ENCODE measurements at regions not wholly inside any gene's neighbourhood (a gene's known extent, or its start where the extent isn't known, plus 50 kb on each side); places are given as distances from the start of the nearest gene placed in this dataset.
"Not testable (repeated sequence)": the region's sequence is repeated elsewhere in the genome, so short reads cannot be mapped to it uniquely, and the experiment has no call there.

DNA sequence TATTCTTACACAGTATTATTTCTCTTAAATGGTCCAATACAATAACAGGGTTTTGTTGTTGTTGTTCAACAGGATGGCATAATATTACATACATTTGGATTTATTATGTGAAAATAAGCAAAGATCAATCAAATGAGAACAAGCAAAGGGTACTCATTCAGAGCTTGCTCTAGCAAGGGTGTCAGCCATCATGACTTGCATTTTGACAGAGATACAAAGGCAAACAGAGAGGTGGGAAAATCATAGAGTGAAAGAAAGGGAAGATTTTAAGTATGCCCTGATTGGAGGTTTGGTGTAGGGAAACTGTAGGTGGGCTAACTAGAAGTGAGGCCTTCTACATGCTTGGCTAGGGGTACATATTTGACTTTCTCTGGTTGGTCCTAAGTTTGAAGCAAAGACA lies 109.1 kb upstream of the BCHE start:
- H3K36me3 ChIP-seq (ENCODE audit: control insufficient read depth in 1 of 2, insufficient read depth in 2 of 2, low read length in 2 of 2): no peaks in the 10 kb centered on the region
- H3K27ac ChIP-seq (ENCODE audit: low read length): no peak overlapping the region
- H3K4me1 ChIP-seq (ENCODE audit: control insufficient read depth in 1 of 2, insufficient read depth in 2 of 2, low read length in 2 of 2): no peaks in the 10 kb centered on the region
- H3K27me3 ChIP-seq (ENCODE audit: low read depth, low read length): no peaks in the 10 kb centered on the region
- H3K9me3 ChIP-seq (ENCODE audit: control insufficient read depth in 1 of 2, low read length in 2 of 2): no peaks in the 10 kb centered on the region
- H3K4me3 ChIP-seq (ENCODE audit: low read depth in 1 of 2, low read length in 2 of 2): no peak overlapping the region

DNA sequence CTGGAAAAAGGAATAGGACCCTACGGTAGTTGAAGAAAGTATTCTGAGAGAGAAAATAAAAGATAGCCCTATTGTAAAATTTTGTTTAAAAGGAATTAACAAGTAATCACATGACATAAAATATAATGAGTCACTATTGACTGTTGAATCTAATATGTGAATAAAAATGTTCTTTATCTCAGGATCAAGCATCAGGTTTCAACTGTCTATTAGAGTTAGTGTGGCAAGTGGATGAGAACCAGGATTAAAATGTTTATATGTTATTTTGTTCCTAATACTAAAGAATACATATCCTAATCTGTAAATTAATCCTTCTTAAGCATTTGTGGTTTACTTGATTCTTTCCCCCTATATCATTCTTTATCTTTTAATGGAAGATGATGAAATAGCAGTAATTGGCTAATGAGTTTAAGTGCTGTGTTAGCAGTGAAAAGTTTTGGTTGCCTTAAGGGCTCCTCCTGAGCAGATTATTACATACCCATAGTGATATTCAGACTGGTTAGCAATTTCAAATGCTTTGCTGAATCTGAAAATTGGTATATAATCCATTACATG lies 101.8 kb upstream of the BCHE start:
- no peaks in the 10 kb centered on the region for H3K4me1 ChIP-seq (ENCODE audit: control insufficient read depth in 1 of 2, insufficient read depth in 2 of 2, low read length in 2 of 2)
- H3K27me3 ChIP-seq (ENCODE audit: low read depth, low read length): no peaks in the 10 kb centered on the region
- no peak overlapping the region for H3K4me3 ChIP-seq (ENCODE audit: low read depth in 1 of 2, low read length in 2 of 2)
- H3K9me3 ChIP-seq (ENCODE audit: control insufficient read depth in 1 of 2, low read length in 2 of 2): no peaks in the 10 kb centered on the region
- no peak overlapping the region for H3K27ac ChIP-seq (ENCODE audit: low read length)
- H3K36me3 ChIP-seq (ENCODE audit: control insufficient read depth in 1 of 2, insufficient read depth in 2 of 2, low read length in 2 of 2): no peaks in the 10 kb centered on the region

DNA sequence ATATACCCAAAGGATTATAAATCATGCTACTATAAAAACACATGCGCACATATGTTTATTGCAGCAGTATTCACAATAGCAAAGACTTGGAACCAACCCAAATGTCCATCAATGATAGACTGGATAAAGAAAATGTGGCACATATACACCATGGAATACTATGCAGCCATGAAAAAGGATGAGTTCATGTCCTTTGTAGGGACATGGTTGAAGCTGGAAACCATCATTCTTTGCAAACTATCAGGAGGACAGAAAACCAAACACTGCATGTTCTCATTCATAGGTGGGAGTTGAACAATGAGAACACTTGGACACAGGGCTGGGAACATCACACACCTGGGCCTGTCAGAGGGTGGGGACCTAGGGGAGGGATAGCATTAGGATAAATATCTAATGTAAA lies 98.9 kb upstream of the BCHE start:
- not testable (repeated sequence) for H3K36me3 ChIP-seq (ENCODE audit: control insufficient read depth in 1 of 2, insufficient read depth in 2 of 2, low read length in 2 of 2); H3K4me1 ChIP-seq (ENCODE audit: control insufficient read depth in 1 of 2, insufficient read depth in 2 of 2, low read length in 2 of 2); H3K4me3 ChIP-seq (ENCODE audit: low read depth in 1 of 2, low read length in 2 of 2); H3K27me3 ChIP-seq (ENCODE audit: low read depth, low read length); H3K9me3 ChIP-seq (ENCODE audit: control insufficient read depth in 1 of 2, low read length in 2 of 2); H3K27ac ChIP-seq (ENCODE audit: low read length)

DNA sequence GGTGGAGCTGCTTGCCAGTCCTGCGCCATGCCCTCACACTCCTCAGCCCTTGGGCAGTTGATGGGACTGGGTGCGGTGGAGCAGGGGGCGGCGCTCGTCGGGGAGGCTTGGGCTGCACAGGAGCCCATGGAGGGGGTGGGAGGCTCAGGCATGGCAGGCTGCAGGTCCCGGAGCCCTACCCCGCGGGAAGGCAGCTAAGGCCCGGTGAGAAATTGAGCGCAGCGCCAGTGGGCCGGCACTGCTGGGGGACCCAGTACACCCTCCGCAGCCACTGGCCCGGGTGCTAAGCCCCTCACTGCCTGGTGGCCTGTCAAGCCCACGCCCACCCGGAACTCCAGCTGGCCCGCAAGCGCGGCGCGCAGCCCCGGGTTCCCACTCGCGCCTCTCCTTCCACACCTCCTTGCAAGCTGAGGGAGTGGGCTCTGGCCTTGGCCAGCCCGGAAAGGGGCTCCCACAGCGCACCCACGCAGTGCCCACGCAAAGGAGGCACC lies 87.1 kb upstream of the BCHE start:
- H3K36me3 ChIP-seq (ENCODE audit: control insufficient read depth in 1 of 2, insufficient read depth in 2 of 2, low read length in 2 of 2); H3K4me1 ChIP-seq (ENCODE audit: control insufficient read depth in 1 of 2, insufficient read depth in 2 of 2, low read length in 2 of 2): not testable (repeated sequence)

DNA sequence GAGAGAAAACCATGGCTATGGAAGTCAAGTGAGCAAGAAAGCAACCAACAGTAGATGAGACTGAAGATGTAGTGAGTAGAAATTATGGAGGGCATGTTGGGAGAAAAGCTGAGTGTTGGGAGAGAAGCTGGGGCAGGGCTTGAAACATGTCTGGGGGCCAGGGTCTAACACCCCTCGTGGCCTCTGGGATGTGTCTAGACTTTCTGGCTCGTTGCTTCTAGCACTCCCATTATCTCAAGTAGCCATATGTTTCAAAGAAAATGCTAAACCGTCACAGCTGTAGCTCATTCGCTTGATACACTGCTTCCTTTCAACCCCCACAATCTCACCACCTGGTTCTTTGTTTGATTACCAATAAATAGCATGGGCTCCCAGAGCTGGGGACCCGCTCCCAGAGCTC lies 83.8 kb upstream of the BCHE start:
- no peaks in the 10 kb centered on the region for H3K9me3 ChIP-seq (ENCODE audit: control insufficient read depth in 1 of 2, low read length in 2 of 2)
- H3K36me3 ChIP-seq (ENCODE audit: control insufficient read depth in 1 of 2, insufficient read depth in 2 of 2, low read length in 2 of 2): no peaks in the 10 kb centered on the region
- no peak overlapping the region for H3K27ac ChIP-seq (ENCODE audit: low read length)
- no peaks in the 10 kb centered on the region for H3K4me1 ChIP-seq (ENCODE audit: control insufficient read depth in 1 of 2, insufficient read depth in 2 of 2, low read length in 2 of 2)
- no peak overlapping the region for H3K4me3 ChIP-seq (ENCODE audit: low read depth in 1 of 2, low read length in 2 of 2)
- H3K27me3 ChIP-seq (ENCODE audit: low read depth, low read length): no peaks in the 10 kb centered on the region

More for the DNA sequence above, 87.1 kb upstream of the BCHE start:
- not testable (repeated sequence) for H3K9me3 ChIP-seq (ENCODE audit: control insufficient read depth in 1 of 2, low read length in 2 of 2); H3K4me3 ChIP-seq (ENCODE audit: low read depth in 1 of 2, low read length in 2 of 2); H3K27me3 ChIP-seq (ENCODE audit: low read depth, low read length); H3K27ac ChIP-seq (ENCODE audit: low read length)

DNA sequence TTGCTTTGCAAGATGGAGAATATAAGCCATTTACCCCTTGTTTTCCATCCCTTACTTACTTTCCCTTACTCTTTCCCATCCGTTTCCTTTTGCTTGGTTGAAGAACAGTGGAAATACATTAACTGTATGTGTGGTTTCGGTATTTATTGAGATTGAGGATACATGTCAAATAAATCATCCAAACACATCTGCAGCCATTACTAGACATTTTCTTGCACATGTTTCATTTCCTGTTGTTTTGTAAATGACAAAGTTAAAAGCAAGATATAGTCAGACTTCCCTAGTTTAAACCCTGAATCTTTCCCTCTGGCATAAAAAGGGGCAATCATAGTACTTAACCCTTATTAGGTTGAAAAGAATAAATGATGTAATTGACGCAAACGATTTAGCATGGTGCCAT lies 82.1 kb upstream of the BCHE start:
- Histone ChIP-seq H3K27me3 (ENCODE audit: low read depth, low read length) (no peaks in the 10 kb centered on the region), H3K4me3 (ENCODE audit: low read depth in 1 of 2, low read length in 2 of 2) (no peak overlapping the region), H3K9me3 (ENCODE audit: control insufficient read depth in 1 of 2, low read length in 2 of 2) (peaks cover 0 to 3% of the 10 kb centered on the region in 2 donors), H3K27ac (ENCODE audit: low read length) (no peak overlapping the region), H3K36me3 (ENCODE audit: control insufficient read depth in 1 of 2, insufficient read depth in 2 of 2, low read length in 2 of 2) (no peaks in the 10 kb centered on the region), H3K4me1 (ENCODE audit: control insufficient read depth in 1 of 2, insufficient read depth in 2 of 2, low read length in 2 of 2) (no peaks in the 10 kb centered on the region)

DNA sequence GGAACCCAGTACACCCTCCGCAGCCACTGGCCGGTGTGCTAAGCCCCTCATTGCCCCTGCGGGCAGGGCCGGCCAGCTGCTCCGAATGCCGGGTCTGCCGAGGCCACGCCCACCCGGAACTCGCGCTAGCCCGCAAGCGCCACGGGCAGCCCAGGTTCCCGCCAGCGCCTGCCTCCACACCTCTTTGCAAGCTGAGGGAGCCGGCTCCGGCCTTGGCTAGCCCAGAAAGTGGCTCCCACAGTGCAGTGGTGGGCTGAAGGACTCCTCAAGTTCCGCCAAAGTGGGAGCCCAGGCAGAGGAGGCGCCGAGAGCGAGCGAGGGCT lies 81.4 kb upstream of the BCHE start:
- Histone ChIP-seq H3K9me3 (ENCODE audit: control insufficient read depth in 1 of 2, low read length in 2 of 2) (peaks cover 0 to 3% of the 10 kb centered on the region in 2 donors), H3K27me3 (ENCODE audit: low read depth, low read length) (no peaks in the 10 kb centered on the region), H3K36me3 (ENCODE audit: control insufficient read depth in 1 of 2, insufficient read depth in 2 of 2, low read length in 2 of 2) (no peaks in the 10 kb centered on the region), H3K4me3 (ENCODE audit: low read depth in 1 of 2, low read length in 2 of 2) (no peak overlapping the region), H3K4me1 (ENCODE audit: control insufficient read depth in 1 of 2, insufficient read depth in 2 of 2, low read length in 2 of 2) (no peaks in the 10 kb centered on the region), H3K27ac (ENCODE audit: low read length) (no peak overlapping the region)

DNA sequence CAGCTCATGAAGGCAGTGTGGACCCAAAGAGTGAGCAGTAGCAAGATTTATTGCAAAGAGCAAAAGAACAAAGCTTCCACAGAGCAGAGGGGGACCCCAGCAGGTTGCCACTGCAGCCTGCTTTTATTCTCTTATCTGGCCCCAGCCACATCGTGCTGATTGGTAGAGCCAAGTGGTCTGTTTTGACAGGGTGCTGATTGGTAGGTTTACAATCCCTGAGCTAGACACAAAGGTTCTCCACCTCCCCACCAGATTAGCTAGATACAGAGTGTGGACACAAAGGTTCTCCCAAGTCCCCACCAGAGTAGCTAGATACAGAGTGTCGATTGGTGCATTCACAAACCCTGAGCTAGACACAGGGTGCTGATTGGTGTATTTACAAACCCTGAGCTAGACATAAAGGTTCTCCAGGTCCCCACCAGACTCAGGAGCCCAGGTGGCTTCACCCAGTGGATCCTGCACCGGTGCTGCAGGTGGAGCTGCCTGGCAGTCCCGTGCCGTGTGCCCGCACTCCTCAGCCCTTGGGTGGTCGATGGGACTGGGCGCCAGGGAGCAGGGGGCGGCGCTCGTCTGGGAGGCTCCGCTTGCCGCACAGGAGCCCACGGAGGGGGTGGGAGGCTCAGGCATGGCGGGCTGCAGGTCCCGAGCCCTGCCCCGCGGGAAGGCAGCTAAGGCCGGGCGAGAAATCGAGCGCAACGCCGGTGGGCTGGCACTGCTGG lies 80.9 kb upstream of the BCHE start:
- H3K9me3 ChIP-seq (ENCODE audit: control insufficient read depth in 1 of 2, low read length in 2 of 2); H3K36me3 ChIP-seq (ENCODE audit: control insufficient read depth in 1 of 2, insufficient read depth in 2 of 2, low read length in 2 of 2); H3K4me1 ChIP-seq (ENCODE audit: control insufficient read depth in 1 of 2, insufficient read depth in 2 of 2, low read length in 2 of 2); H3K27me3 ChIP-seq (ENCODE audit: low read depth, low read length); H3K27ac ChIP-seq (ENCODE audit: low read length); H3K4me3 ChIP-seq (ENCODE audit: low read depth in 1 of 2, low read length in 2 of 2): not testable (repeated sequence)

DNA sequence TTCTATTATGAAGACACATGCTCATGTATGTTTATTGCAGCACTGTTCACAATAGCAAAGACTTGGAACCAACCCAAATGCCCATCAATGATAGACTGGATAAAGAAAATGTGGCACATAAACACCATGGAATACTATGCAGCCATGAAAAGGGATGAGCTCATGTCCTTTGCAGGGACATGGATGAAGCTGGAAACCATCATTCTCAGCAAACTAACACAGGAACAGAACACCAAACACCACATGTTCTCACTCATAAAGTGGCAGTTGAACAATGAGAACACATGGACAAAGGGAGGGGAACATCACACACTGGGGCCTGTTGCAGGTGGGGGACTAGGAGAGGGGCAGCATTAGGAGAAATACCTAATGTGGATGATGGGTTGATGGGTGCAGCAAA lies 77.9 kb upstream of the BCHE start:
- H3K4me1 ChIP-seq (ENCODE audit: control insufficient read depth in 1 of 2, insufficient read depth in 2 of 2, low read length in 2 of 2); H3K27me3 ChIP-seq (ENCODE audit: low read depth, low read length); H3K27ac ChIP-seq (ENCODE audit: low read length); H3K36me3 ChIP-seq (ENCODE audit: control insufficient read depth in 1 of 2, insufficient read depth in 2 of 2, low read length in 2 of 2); H3K9me3 ChIP-seq (ENCODE audit: control insufficient read depth in 1 of 2, low read length in 2 of 2); H3K4me3 ChIP-seq (ENCODE audit: low read depth in 1 of 2, low read length in 2 of 2): not testable (repeated sequence)

DNA sequence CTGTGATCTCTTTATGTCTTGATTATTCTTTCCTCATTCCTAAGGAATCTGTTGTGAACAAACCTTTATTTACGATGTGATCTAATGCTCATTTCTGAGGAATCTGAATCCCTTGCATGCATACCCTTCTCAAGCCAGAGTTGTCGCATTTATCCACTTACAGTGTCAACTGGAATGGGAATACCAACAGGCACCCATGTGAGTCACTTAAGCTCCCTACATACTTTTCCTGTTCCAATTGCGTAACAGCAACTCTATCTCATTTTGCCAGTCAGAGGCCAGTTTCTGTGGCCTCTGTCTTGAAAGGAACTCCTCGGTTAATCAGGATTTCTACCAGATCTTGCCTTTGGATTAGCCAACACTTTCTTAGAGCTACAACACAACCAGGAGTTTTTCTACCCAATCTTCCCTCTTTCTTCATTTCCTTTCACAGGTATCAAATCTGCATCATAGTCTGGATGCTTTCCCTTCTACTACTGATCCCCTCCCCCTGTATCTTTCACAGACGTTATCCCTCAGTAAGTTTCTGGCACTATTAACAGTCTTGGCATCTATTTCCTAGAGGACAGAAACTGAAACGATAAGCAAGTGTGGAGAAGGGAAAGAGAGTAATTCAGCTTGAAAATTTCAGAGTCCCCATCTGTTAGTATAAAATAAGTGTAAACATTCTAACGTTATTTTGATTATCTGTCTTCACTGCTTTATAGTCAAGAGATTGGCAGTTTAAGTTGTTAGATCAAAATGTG lies 66.8 kb upstream of the BCHE start:
- H3K4me1 ChIP-seq (ENCODE audit: control insufficient read depth in 1 of 2, insufficient read depth in 2 of 2, low read length in 2 of 2): no peaks in the 10 kb centered on the region
- H3K27me3 ChIP-seq (ENCODE audit: low read depth, low read length): no peaks in the 10 kb centered on the region
- no peak overlapping the region for H3K4me3 ChIP-seq (ENCODE audit: low read depth in 1 of 2, low read length in 2 of 2)
- no peaks in the 10 kb centered on the region for H3K36me3 ChIP-seq (ENCODE audit: control insufficient read depth in 1 of 2, insufficient read depth in 2 of 2, low read length in 2 of 2)
- no peak overlapping the region for H3K27ac ChIP-seq (ENCODE audit: low read length)
- no peaks in the 10 kb centered on the region for H3K9me3 ChIP-seq (ENCODE audit: control insufficient read depth in 1 of 2, low read length in 2 of 2)

DNA sequence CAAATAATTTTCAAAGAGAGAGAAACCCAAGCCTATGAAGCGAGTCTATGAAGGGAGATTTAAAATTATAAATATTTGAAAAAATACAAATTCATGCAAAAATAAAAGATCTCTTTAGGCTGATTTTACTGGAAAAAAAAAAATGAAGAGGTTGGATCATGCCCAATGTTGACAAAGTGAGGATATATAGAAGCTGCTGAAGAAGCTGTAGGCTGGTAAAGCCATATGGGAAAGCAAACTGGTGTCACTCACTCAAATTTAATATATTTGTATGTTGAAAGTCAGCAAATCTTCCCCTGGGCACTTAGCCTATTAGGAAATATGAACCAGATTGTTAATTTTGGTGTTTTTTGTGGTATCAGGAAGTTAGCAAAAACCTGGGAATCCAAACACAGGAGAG lies 61.8 kb upstream of the BCHE start:
- Histone ChIP-seq H3K4me1 (ENCODE audit: control insufficient read depth in 1 of 2, insufficient read depth in 2 of 2, low read length in 2 of 2) (no peaks in the 10 kb centered on the region), H3K27ac (ENCODE audit: low read length) (no peak overlapping the region), H3K9me3 (ENCODE audit: control insufficient read depth in 1 of 2, low read length in 2 of 2) (no peaks in the 10 kb centered on the region), H3K4me3 (ENCODE audit: low read depth in 1 of 2, low read length in 2 of 2) (no peak overlapping the region), H3K27me3 (ENCODE audit: low read depth, low read length) (no peaks in the 10 kb centered on the region), H3K36me3 (ENCODE audit: control insufficient read depth in 1 of 2, insufficient read depth in 2 of 2, low read length in 2 of 2) (no peaks in the 10 kb centered on the region)

Data from muscle layer of duodenum (tissue), 2 donors.